ENCODE measurements at regions not wholly inside any gene's neighbourhood (a gene's known extent, or its start where the extent isn't known, plus 50 kb on each side); places are given as distances from the start of the nearest gene placed in this dataset.

- no peak for DNase-seq
Measured at GRCh38 chr12:27382924-27383323, 50.3 kb downstream of the BMAL2 start.

GRCh38 chr12:27383429-27384260 is 51.0 kb downstream of the BMAL2 start:
- DNase-seq = peak; percentile 61 to 81

DNA sequence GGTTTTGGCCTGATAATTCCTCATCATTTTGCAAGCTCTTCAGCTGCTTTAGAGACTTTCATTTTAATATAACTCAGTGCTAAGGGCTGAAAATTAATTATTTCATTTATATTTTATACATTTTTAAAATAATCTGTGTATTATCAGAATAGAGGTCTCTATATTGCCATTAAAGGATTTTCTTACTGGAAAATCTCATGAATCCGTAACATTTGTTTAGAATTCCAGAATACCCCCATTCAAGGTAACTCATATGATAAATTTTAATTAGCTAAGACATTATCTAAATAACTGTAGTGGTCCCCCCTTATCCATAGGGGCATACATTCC is 51.6 kb downstream of the BMAL2 start:
- DNase-seq = no peak

DNA sequence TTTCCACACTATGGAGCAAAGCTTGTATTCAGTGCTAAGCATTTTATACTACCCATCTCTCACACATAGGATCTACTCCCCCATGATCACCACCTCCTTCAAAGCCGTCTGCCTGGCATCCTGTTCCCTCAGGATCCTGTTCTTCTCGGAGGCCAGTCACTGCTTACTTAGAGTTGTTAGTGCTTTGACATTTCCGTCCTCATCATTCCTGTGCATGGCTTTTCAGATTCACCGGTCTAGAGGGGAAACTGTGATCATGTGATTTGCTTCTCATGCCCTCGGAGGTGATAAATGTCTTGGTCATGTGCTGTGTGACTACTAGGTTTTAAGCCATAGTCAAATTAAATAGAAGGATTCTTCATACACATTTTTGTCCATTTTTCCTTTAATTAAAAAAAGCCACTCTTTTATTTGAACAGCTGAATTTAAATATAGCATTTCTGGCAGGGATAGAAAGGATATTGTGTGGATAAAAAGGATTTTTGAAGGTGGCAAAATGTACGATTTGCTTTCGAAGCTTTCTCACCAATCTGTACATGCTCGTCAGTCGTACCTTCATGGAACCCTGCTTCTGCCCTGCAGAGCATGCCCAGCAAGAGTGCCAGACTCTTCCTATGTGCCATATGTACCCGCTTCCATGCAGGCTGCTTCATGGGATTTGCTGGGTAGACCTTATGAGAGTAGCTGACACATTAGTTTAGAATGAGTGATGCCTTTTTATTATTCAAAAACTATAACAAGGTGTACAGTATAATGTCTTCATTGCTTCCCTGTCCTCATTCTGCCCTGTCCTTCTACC is 53.3 kb downstream of the BMAL2 start:
- DNase-seq = no peak

- DNase-seq = no peak
Measured at GRCh38 chr12:27387473-27387872, 54.8 kb downstream of the BMAL2 start.

DNA sequence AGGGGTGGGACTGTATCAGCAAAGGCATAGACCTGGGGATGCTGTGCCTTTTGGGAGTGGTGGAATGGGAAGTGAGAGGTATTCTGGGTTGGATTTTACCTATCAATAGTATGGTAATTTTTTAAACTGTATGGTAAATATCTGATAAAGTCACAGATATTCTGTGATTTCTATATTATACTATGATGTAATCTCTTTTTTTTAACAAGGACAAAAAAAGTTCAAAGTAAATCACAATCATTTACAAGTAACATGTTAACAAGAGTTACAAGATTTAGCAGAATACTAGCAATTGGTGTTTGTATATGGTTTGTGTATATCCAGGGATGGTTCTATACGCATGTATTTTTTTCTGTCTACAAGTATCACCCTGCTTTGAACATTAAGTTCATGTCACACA is 56.0 kb downstream of the BMAL2 start:
- DNase-seq = no peak

DNA sequence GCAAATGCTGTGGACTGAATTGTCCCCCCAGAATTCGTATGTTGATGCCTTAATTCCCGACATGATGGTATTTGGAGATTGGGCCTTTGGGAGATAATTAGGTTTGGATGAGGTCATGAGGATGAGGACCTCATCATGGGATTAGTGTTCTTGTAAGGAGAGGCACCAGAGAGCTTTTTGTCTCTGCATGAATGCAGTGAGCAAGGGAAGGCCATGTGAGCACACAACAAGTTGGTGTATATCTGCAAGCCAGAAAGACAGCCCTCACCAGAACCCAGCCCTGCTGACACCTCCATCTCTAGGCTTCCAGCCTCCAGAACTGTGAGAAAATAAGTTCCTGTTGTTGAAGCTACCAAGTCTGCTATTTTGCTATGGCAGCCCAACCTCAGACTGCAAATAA is 51.9 kb upstream of the SMCO2 start:
- no peak for DNase-seq

- DNase-seq = peak in 1 of 2 experiments; percentile 11
Measured at GRCh38 chr12:27396216-27396815, 50.2 kb upstream of the SMCO2 start.

Data from Kasumi-1 (cell line).